PFSK-1 (cell line): ENCODE measurements at regions not wholly inside any gene's neighbourhood (a gene's known extent, or its start where the extent isn't known, plus 50 kb on each side); places are given as distances from the start of the nearest gene placed in this dataset.

ENCODE experiments used
- FOXP2 ChIP-seq: optimal IDR thresholded peaks from 2 replicates; pipeline ENCODE3; 2011; ENCODE audit warnings: borderline replicate concordance, control low read depth, inconsistent platforms; ENCODE audit not compliant: insufficient read depth; ENCODE audit errors: extremely low read length, extremely low read depth
- POLR2AphosphoS5 ChIP-seq: IDR thresholded peaks from 2 replicates; pipeline ENCODE4 v1.6.1; 2012; ENCODE audit warnings: low read depth, mild to moderate bottlenecking, control low read depth, low read length, moderate library complexity
- TAF1 ChIP-seq: IDR thresholded peaks from 2 replicates; pipeline ENCODE4 v1.6.1; 2012; ENCODE audit warnings: low read length, control low read depth, borderline replicate concordance; ENCODE audit not compliant: insufficient read depth

- TF ChIP-seq TAF1: no peak
- no peak for TF ChIP-seq POLR2AphosphoS5
- no peak for TF ChIP-seq FOXP2
Observed at GRCh38 chr1:67514300-67514699, 84.1 kb upstream of the SERBP1 start.
